HG02759 (cell line): ENCODE measurements at regions not wholly inside any gene's neighbourhood (a gene's known extent, or its start where the extent isn't known, plus 50 kb on each side); places are given as distances from the start of the nearest gene placed in this dataset.

Experiments used
- ATAC-seq: cut with Tn5 transposase; IDR thresholded peaks from one replicate; pipeline ENCODE4 v1.9.1; 2021; ENCODE audit warnings: mild to moderate bottlenecking, moderate library complexity; ENCODE audit not compliant: unreplicated experiment

GRCh38 chr3:82942041-82942440 is 1180.6 kb upstream of the GBE1 start:
- ATAC-seq: no peak

GRCh38 chr3:82940124-82940523 is 1178.7 kb upstream of the GBE1 start:
- ATAC-seq: no peak

- ATAC-seq: no peak
These were observed 1178.1 kb upstream of the GBE1 start for GRCh38 chr3:82939491-82940097.

GRCh38 chr3:82938821-82939328 is 1177.4 kb upstream of the GBE1 start:
- no peak for ATAC-seq

- no peak for ATAC-seq
These were observed 1166.1 kb upstream of the GBE1 start for GRCh38 chr3:82927309-82928253.

- no peak for ATAC-seq
These were observed 1129.6 kb upstream of the GBE1 start for GRCh38 chr3:82891028-82891427.

- no peak for ATAC-seq
These were observed 1121.6 kb upstream of the GBE1 start for GRCh38 chr3:82883072-82883471.

GRCh38 chr3:82875401-82875800 is 1114.0 kb upstream of the GBE1 start:
- ATAC-seq: no peak

DNA sequence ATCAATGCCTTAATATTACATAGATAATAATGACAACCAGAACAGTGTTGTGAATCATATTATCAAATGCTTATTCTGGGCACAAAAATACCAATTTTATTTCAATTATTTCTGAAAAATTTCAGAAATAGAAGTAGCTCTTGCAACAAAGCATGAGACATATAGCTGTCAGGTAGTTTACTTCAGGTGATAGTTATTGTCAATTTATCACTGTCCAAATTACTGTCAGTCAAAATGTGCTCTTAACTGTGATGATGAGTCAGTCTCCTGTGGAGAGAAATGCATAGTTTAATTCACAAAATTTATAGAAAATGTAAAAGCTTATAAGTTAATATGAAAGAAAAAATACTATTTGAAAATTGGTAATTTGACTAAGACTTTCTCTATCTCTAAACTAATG is 1078.4 kb upstream of the GBE1 start:
- no peak for ATAC-seq

GRCh38 chr3:82834098-82834497 is 1072.7 kb upstream of the GBE1 start:
- ATAC-seq: no peak

GRCh38 chr3:82824491-82824890 is 1063.0 kb upstream of the GBE1 start:
- ATAC-seq: no peak

DNA sequence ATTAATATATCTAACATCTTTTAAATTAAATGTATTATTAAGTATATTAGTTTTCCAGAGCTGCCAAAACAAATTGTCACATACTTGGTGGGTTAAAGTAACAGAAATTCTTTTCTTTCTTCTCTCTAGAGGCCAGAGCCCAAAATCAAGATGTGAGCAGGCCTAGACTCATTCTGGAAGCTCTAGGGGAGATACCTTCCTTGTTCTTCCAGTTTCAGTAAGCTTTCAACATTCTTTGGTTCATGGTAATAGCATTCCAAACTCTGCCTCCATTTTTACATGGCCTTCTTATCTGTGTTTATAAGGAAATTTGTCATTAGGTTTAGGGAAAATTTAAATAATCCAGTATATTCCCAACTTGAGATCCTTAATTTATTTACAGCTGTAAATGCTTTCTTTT is 1054.6 kb upstream of the GBE1 start:
- no peak for ATAC-seq

DNA sequence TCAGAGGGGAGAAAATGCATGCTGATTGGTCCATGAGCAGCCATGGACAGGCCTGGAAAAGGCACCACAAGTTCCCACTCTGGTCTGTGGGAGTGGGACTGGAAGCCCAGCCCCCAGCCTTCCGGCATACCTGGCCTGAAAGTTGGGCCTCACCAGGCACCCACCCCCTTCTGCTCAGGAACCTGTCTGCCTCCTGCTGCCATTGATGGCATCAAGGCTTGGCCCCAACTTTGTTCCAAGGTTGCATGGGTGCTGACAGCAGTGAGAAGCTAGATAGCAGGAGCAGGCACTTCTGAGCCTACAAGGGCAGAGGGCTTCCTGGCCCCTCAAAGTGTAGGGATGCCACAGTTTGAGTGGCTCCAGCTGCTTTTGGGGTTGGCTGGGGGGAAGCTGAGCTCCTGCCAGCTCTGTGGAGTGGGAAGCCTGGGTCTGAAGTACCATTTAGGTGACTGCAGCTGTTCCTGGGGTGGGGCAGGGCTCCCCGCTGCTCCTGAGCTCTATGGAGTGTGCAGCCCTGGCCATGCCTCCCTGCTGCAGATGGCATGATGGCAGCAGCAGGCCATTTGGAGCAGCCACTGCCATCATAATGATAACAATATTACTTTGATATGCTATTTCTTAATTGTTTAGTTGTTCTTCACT is 1054.1 kb upstream of the GBE1 start:
- ATAC-seq: no peak

- no peak for ATAC-seq
These were observed 1053.2 kb upstream of the GBE1 start for GRCh38 chr3:82814660-82815059.

DNA sequence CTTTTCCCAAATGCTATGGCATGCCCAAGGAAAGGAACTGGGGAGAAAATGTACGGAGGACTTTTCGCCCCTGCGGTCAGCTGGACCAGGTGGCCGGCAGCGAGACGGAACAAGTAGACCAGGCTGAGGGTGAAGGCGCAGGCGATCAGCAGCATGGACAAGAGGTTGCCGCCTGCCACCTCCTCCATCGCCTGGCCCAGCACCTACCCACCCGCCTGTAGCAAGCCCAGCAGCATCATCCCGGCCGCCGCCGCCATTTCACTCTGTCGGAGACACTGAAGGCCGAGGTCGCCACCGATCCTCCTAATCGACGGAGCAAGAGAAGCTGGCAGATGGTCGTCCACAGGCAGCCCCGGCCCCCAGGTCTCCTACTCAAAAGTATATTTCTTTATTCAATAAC is 1046.3 kb upstream of the GBE1 start:
- ATAC-seq: no peak

- no peak for ATAC-seq
These were observed 1041.1 kb upstream of the GBE1 start for GRCh38 chr3:82802501-82802900.

DNA sequence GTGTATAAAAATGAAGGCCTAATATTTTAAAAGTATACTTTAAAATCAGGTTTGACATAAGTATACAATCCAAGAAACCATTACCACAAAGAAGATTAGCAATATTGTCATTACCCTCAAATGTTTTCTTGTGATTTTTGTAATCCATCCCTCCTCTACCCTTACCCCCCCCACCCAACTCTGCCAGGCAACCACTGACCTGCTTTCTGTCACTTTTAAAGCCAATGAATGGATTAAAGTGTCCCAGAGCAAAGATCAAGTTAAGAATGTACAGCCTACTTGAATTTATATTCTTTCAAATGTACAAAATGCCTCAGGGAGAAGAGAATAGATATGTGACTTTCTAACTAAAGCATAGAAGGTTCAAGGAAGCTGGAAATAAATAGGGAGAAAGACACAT is 1038.8 kb upstream of the GBE1 start:
- no peak for ATAC-seq

DNA sequence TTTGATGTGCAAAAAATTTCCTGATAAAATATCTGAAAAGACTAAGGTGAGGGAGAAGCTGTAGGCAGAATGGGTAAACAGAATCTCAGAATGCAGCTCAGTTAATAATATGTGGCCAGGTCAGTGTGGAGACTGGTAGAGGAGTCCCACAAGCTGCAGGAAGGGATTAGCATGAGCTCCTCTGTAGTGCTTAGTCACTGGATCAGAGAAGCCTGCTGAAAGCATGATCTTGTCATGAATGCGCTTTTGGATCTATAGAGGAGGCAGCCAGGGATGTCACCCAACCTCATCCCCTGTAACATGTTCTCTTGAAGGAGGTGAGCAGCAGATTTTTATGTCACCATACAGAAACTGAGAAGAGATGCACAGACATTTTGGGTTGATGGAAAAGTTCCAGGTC is 1035.3 kb upstream of the GBE1 start:
- ATAC-seq: no peak

DNA sequence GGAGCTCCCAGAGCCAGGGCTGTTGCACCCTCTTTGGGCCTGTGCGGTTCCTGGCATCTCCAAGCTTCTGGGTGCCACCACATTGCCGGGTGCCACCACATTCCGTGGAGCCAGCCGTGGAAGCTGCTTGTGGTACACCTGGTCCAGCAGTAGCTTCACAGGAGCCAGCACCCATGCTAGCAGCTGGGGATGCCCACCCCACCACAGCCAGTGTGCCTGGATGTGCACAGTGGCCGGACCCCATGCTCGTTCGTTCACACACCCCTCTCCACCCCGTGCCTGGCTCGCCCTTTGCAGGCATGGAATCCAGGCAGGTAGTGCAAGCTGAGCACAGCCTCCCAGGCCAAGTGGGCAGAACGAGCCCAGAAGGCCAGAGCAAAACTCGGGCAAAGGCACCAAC is 1029.8 kb upstream of the GBE1 start:
- ATAC-seq: no peak

GRCh38 chr3:82790307-82791097 is 1029.1 kb upstream of the GBE1 start:
- ATAC-seq: no peak

DNA sequence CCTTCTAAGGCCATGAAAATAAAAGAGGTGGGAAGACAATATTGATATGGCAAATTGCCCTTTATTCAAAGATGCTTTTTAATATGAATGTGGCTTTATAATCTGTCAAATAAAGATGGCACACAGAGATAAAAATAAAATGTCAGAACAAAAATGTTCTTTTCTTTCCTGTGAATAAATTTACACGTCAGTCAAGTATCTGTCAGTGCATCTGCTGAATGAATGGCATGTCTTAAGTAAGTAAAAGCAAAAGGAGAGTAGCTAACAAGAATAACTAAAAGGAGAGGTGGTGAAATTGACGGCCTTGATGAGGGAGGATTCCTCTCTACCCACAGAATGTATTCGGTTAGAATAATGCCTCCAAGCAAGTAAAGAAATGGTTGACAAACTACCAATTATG is 1021.7 kb upstream of the GBE1 start:
- no peak for ATAC-seq
